Liver (tissue), 3 donors: ENCODE measurements at regions not wholly inside any gene's neighbourhood (a gene's known extent, or its start where the extent isn't known, plus 50 kb on each side); places are given as distances from the start of the nearest gene placed in this dataset.

Experiments
- FOXA1 ChIP-seq: IDR thresholded peaks from 2 replicates; pipeline ENCODE4 v1.6.1; 2016; ENCODE audit warnings: antibody characterized with exemption
- GABPA ChIP-seq, 2 donors: IDR thresholded peaks in 1 of 2; conservative IDR thresholded peaks in 1 of 2; 2 replicates each; pipeline ENCODE4 v1.6.1; 2016; ENCODE audit warnings: antibody characterized with exemption in 2 of 2, mild to moderate bottlenecking in 1 of 2, moderate library complexity in 1 of 2
- JUND ChIP-seq, 2 donors: IDR thresholded peaks; 2 replicates each; pipeline ENCODE4 v1.6.1; 2016; ENCODE audit warnings: antibody characterized with exemption in 2 of 2
- RAD21 ChIP-seq, 2 donors: IDR thresholded peaks; 2 replicates each; pipeline ENCODE4 v1.6.1; 2016; ENCODE audit warnings: antibody characterized with exemption in 2 of 2, mild to moderate bottlenecking in 2 of 2
- TAF1 ChIP-seq: conservative IDR thresholded peaks from 2 replicates; pipeline ENCODE4 v1.6.1; 2016; ENCODE audit warnings: antibody characterized with exemption, mild to moderate bottlenecking
- YY1 ChIP-seq: IDR thresholded peaks from 2 replicates; pipeline ENCODE4 v1.6.1; 2016; ENCODE audit warnings: antibody characterized with exemption, mild to moderate bottlenecking
- TF ChIP-seq, protein P1 (sequence below): fragments of 150-350 bp; IDR thresholded peaks from 2 replicates; pipeline ENCODE4 v1.5.1; 2017; ENCODE audit warnings: improper control_type of control experiment, low read depth, low read length; ENCODE audit not compliant: missing input control
- TF ChIP-seq, protein P2 (sequence below): IDR thresholded peaks from 2 replicates; pipeline ENCODE4 v1.6.1; 2016; ENCODE audit warnings: antibody characterized with exemption
- TF ChIP-seq, protein P3 (sequence below): IDR thresholded peaks from 2 replicates; pipeline ENCODE4 v1.6.1; 2016; ENCODE audit warnings: antibody characterized with exemption
- TF ChIP-seq, protein P4 (sequence below): IDR thresholded peaks from 2 replicates; pipeline ENCODE4 v1.6.1; 2016; ENCODE audit warnings: antibody characterized with exemption, mild to moderate bottlenecking
- TF ChIP-seq, protein P5 (sequence below): IDR thresholded peaks from 2 replicates; pipeline ENCODE4 v1.6.1; 2016; ENCODE audit warnings: antibody characterized with exemption
- donor health status: healthy.
- donor health status: healthy.

DNA sequence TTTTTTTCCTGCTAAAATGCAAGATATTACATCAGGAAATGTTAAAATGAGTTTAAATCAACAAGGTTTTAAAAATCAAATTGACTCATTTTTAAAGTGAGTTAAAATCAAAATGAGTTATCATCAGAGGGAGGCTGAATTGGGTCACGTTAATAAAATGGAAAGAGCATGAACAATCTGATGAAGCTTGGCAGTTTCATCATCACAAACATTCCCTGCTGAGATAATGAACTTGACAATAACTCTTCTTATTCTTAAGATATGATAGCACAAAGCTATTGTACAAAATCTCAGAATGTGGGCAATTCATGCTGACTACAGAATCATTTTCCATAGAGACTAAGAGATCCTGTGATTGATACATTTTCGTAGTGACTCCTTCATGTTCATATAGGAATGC lies 1086.7 kb downstream of the STIM2 start:
- TF ChIP-seq, protein P1, sequence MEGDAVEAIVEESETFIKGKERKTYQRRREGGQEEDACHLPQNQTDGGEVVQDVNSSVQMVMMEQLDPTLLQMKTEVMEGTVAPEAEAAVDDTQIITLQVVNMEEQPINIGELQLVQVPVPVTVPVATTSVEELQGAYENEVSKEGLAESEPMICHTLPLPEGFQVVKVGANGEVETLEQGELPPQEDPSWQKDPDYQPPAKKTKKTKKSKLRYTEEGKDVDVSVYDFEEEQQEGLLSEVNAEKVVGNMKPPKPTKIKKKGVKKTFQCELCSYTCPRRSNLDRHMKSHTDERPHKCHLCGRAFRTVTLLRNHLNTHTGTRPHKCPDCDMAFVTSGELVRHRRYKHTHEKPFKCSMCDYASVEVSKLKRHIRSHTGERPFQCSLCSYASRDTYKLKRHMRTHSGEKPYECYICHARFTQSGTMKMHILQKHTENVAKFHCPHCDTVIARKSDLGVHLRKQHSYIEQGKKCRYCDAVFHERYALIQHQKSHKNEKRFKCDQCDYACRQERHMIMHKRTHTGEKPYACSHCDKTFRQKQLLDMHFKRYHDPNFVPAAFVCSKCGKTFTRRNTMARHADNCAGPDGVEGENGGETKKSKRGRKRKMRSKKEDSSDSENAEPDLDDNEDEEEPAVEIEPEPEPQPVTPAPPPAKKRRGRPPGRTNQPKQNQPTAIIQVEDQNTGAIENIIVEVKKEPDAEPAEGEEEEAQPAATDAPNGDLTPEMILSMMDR: no peak
- TF ChIP-seq, protein P2, sequence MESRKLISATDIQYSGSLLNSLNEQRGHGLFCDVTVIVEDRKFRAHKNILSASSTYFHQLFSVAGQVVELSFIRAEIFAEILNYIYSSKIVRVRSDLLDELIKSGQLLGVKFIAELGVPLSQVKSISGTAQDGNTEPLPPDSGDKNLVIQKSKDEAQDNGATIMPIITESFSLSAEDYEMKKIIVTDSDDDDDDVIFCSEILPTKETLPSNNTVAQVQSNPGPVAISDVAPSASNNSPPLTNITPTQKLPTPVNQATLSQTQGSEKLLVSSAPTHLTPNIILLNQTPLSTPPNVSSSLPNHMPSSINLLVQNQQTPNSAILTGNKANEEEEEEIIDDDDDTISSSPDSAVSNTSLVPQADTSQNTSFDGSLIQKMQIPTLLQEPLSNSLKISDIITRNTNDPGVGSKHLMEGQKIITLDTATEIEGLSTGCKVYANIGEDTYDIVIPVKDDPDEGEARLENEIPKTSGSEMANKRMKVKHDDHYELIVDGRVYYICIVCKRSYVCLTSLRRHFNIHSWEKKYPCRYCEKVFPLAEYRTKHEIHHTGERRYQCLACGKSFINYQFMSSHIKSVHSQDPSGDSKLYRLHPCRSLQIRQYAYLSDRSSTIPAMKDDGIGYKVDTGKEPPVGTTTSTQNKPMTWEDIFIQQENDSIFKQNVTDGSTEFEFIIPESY: no peak
- TF ChIP-seq YY1 (no peak), JUND (IDR thresholded peaks at IDR 0.05) (no peak), TAF1 (no peak), FOXA1 (no peak), RAD21 (IDR thresholded peaks at IDR 0.05) (no peak), GABPA (IDR thresholded peaks at IDR 0.05 in 1 of 2, conservative IDR thresholded peaks at IDR 0.05 in 1 of 2) (no peak)
- TF ChIP-seq, protein P3, sequence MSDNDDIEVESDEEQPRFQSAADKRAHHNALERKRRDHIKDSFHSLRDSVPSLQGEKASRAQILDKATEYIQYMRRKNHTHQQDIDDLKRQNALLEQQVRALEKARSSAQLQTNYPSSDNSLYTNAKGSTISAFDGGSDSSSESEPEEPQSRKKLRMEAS: no peak
- TF ChIP-seq, protein P4, sequence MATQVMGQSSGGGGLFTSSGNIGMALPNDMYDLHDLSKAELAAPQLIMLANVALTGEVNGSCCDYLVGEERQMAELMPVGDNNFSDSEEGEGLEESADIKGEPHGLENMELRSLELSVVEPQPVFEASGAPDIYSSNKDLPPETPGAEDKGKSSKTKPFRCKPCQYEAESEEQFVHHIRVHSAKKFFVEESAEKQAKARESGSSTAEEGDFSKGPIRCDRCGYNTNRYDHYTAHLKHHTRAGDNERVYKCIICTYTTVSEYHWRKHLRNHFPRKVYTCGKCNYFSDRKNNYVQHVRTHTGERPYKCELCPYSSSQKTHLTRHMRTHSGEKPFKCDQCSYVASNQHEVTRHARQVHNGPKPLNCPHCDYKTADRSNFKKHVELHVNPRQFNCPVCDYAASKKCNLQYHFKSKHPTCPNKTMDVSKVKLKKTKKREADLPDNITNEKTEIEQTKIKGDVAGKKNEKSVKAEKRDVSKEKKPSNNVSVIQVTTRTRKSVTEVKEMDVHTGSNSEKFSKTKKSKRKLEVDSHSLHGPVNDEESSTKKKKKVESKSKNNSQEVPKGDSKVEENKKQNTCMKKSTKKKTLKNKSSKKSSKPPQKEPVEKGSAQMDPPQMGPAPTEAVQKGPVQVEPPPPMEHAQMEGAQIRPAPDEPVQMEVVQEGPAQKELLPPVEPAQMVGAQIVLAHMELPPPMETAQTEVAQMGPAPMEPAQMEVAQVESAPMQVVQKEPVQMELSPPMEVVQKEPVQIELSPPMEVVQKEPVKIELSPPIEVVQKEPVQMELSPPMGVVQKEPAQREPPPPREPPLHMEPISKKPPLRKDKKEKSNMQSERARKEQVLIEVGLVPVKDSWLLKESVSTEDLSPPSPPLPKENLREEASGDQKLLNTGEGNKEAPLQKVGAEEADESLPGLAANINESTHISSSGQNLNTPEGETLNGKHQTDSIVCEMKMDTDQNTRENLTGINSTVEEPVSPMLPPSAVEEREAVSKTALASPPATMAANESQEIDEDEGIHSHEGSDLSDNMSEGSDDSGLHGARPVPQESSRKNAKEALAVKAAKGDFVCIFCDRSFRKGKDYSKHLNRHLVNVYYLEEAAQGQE: no peak
- TF ChIP-seq, protein P5, sequence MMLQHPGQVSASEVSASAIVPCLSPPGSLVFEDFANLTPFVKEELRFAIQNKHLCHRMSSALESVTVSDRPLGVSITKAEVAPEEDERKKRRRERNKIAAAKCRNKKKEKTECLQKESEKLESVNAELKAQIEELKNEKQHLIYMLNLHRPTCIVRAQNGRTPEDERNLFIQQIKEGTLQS: no peak
